NCI-H774 (cell line): ENCODE measurements at regions not wholly inside any gene's neighbourhood (a gene's known extent, or its start where the extent isn't known, plus 50 kb on each side); places are given as distances from the start of the nearest gene placed in this dataset.
"Not testable (repeated sequence)": the region's sequence is repeated elsewhere in the genome, so short reads cannot be mapped to it uniquely, and the experiment has no call there.

Source experiments
- DNase-seq: peaks from one replicate; lab custom pipeline; 2025; lab: John Stamatoyannopoulos, UW

- DNase-seq: no peak
Measured at GRCh38 chr11:15845261-15845660, 511.1 kb downstream of the SOX6 start.

- no peak for DNase-seq
Measured at GRCh38 chr11:15848631-15849168, 507.6 kb downstream of the SOX6 start.

GRCh38 chr11:15849257-15849656, 507.1 kb downstream of the SOX6 start:
- no peak for DNase-seq

- DNase-seq: not testable (repeated sequence)
Measured at GRCh38 chr11:15850335-15850734, 506.0 kb downstream of the SOX6 start.

DNA sequence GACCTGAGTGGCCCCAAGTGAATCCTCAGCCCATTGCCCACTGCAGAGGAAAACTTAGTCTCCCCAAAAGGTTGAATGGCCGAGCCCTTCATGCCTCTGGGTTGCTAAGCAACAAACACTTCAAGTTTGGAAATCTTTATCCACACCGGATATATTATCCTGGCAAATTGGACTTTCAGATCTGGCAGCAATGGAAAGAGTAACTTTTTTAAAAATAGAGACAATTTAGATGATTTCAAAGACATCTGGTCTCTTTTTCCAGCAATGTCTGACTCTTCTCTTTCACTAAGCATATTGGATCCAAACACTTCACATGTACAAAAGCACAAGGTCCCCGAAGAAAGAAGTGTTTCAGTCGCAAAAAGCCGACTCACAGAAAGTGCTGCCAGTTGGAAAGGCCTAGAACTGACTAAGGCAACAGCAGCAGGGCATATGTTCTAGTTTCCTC, 505.3 kb downstream of the SOX6 start:
- DNase-seq: no peak

- peak; percentile 46 for DNase-seq
Measured at GRCh38 chr11:15852179-15852578, 504.2 kb downstream of the SOX6 start.

DNA sequence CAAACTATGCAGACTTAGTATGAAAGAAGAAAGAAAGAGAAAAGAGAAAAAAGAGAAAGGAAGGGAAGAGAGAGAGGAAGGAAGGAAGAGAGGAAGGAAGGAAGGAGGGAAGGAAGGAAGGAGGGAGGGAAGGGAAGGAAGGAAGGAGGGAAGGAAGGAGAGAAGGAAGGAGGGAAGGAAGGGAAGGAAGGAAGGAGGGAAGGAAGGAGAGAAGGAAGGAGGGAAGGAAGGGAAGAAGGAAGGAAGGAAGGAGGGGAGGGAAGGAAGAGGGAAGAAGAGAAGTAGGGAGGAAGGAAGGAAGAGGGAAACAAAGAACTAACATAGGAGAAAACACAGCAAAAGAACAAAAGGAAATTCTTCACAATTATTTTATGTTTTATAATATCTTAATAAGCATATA, 502.1 kb downstream of the SOX6 start:
- DNase-seq: no peak

DNA sequence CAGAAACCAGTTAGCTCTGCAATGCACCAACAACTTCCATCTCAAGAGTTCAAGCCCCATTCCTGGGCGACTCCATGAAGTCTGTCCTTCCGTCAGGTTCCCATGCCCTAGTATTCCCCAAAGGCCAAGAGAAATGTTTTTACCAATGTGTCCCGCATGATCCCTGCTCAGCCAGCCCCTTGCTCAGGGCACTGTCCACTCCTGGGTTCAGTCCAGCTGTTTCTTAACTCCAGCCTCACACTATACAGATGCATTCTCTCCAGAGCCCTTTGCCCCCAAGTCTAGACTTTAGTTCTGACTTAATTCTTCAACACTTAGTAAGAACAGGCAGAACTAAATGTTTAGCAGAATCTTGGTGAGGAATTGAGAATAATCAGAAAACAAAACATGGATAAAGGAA, 497.5 kb downstream of the SOX6 start:
- no peak for DNase-seq

GRCh38 chr11:15859411-15859810, 496.9 kb downstream of the SOX6 start:
- DNase-seq: no peak

GRCh38 chr11:15861256-15861655, 495.1 kb downstream of the SOX6 start:
- DNase-seq: no peak

DNA sequence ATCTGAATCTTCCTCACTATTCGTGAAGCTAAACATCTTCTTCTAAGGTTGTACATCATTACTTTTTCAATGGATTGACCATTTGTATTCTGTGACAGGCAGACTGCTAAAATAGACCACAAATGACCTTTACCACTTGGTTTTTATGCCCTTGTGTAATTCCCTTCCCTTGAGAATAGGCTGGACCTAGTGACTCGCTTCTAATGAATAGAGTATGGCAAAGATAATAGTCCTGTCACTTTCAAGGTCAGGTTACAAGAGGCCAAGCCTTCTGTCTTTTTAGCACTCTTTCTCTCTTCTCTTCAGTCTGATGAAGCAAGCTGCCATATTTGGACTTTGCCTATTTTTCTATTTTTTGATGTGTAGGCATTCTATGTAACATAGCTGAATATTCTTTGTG, 492.9 kb downstream of the SOX6 start:
- DNase-seq: no peak

DNA sequence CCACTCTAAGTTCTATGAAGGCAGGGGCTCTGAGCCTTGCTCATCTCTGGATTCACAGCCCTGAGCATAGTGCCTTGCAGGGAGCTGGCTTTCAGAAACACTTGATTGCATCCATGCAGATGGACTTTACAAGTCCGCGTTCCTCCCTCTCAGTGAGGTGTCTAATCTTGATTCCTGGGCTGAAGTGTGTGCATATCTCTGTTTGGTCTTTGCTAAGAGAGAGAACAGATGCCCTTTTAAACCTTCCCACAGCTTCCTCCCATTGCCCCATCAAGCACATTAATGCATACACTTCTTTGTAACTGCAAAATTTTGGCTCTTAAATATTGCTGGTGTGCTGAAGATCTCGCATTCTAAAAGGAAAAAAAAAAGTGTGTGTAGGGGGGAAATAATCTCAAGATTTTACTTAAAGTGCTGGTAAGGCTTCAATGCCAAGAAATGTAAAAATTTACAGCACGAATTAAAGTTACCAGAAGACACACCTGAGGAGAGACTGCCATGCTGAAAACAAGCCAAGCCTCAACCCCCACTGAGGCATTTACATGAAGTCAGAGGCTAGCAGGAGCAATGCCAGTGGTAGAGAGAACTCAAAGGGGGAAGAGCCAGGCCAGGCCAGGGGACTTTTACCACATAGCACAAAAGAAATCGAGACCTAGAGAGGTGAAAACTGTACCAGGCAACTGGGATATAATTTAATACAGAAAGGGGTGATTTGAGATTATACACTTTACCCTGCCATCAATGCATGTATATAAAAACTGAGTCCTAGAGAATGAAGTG, 492.1 kb downstream of the SOX6 start:
- no peak for DNase-seq

DNA sequence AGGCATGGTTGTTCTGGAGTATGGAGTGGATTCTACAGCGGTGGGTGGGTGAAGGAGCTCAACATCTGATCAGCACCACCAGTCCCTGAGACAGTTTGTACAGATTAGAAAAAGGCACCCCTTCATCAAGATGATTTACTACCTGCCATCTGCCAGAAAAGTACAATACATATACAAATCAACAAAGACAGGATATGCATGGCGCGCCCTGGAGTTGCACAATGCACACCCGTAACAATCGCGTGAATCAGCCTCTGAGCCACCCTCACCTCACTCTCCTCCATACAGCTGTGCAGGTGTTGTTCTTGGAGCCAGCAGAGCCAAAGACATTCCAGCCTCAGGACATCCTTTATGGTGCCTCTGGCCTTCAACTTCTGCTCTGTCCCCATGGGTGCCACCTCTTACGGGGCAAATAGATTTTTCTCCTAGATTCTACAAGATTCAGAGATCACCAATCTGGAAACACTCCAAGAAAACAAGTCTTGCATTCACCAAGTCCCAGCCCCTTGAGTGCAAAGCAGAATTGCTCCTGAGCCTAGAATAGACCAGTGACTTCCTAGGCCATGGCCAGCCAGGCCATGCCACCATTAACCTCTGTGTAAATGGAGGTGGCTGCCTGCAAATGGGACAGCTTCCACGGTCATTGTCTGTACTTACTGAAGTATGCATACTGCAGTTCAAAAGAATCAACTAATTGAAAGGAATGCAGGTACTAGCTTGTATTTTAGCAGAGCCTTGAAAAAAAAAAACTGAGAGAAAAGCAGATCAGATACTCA, 490.9 kb downstream of the SOX6 start:
- DNase-seq: no peak

DNA sequence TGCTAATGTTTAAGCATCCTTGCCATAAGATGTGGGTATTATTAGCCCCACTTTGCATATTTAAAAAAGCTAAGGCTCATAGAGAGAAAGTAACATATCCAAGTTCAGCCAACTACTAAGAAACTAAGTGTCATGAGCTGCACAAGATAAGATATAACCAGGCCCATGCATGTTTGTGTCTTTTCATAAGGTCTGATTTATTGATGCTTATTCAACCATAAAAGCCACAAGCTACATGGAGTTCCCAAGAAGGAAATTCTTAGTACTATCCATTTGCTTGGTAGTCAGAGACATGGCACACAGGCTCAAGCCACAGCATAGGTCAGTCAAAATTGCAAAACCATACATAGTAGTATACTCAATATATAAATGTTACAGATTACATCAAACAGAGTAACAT, 488.5 kb downstream of the SOX6 start:
- no peak for DNase-seq

DNA sequence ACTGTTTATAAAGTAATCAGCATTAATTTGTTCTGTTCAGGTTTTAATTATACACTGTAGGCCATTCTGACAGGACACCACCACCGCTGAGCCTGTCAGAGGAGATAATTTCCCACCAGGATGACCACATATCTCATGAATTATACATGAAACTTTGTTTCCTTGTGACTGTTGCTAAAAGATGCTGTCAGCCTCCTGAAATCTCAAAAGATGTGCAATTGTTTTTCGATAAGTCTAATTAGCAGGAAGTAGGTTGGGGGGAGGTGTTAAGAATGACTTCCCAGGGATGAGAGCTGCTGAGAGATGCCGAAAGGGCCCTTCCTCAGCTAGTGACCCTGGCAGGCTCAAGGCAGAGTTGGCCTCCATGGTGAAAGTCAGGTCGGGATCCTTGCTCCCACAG, 485.4 kb downstream of the SOX6 start:
- no peak for DNase-seq

- DNase-seq: no peak
Measured at GRCh38 chr11:15871904-15872626, 484.3 kb downstream of the SOX6 start.

- no peak for DNase-seq
Measured at GRCh38 chr11:15873501-15873900, 482.8 kb downstream of the SOX6 start.

- no peak for DNase-seq
Measured at GRCh38 chr11:15874704-15875103, 481.6 kb downstream of the SOX6 start.

- no peak for DNase-seq
Measured at GRCh38 chr11:15875393-15875792, 481.0 kb downstream of the SOX6 start.

GRCh38 chr11:15875943-15876342, 480.4 kb downstream of the SOX6 start:
- DNase-seq: no peak

DNA sequence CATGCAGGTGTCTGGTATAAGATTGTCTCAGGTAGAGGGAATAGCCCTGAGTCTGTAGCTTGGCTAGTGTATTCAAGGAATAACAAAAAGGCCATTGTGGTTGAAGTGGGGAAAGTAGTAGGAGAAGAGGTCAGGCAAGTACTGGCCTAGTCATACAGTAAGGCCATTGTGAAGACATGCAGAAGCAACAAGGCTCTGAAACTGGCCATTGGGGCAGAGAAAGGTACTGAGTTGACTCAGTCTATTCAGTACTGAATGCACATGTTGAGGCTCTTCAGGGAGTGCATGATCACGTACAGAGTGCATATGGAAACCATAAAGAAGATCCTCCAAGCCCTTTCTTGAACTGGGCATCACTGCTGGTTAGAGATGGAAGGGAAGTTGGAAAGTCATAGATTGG, 477.6 kb downstream of the SOX6 start:
- DNase-seq: no peak

GRCh38 chr11:15880291-15880690, 476.1 kb downstream of the SOX6 start:
- DNase-seq: no peak
